K562 (cell line): ENCODE measurements at regions not wholly inside any gene's neighbourhood (a gene's known extent, or its start where the extent isn't known, plus 50 kb on each side); places are given as distances from the start of the nearest gene placed in this dataset.

Experiments
- ATAC-seq: fragments of 200-7000 bp; cut with Tn5 transposase; 3 replicates; pipeline ENCODE4 v1.9.1; 2020; ENCODE audit warnings: moderate library complexity
- BruUV-seq: library from RNA; stranded (reverse); fragments of 400-500 nt; replicated peaks from 2 replicates; lab custom pipeline; 2021; lab: Mats Ljungman, UMichigan
- CTCF ChIA-PET: fragments of 300-600 bp; formaldehyde crosslinking; extraction: SDS; loops from one replicate; lab custom pipeline; 2021; ENCODE audit warnings: low intra/inter-chr PET ratio; lab: Yijun Ruan, JAX
- POLR2A ChIA-PET: fragments of 300-600, 350-650 bp; sonication (Branson Sonifier 250); formaldehyde crosslinking; extraction: SDS; loops from one replicate; lab custom pipeline; 2021; ENCODE audit warnings: antibody characterized with exemption, inconsistent platforms; lab: Yijun Ruan, JAX
- DNase-seq, 4 experiments: peaks; one replicate each; pipeline versions ENCODE4 v3.0.0 to v3.0.0-alpha.2; 2011 to 2018; ENCODE audit warnings: low spot score in 3 of 4, mixed read lengths in 3 of 4; ENCODE audit errors: extremely low read depth in 1 of 4
- FAIRE-seq: peaks from 2 replicates; lab custom pipeline; 2011; peaks lifted over from hg19 to GRCh38; lab: Jason Lieb, UNC
- H2AFZ ChIP-seq: 2 replicates; pipeline ENCODE4 v1.6.0; 2011; ENCODE audit warnings: low read depth, low read length, control low read depth, inconsistent platforms
- H3K27ac ChIP-seq: fragments of 200-600 bp; 3 replicates; pipeline ENCODE4 v1.8.0; 2011; ENCODE audit warnings: low read depth, mild to moderate bottlenecking, control low read depth, inconsistent platforms, low read length, moderate library complexity, mixed read lengths; ENCODE audit errors: extremely low read depth
- H3K27me3 ChIP-seq, 2 experiments: fragments of 300-600 bp in 1 of 2; 2 replicates in 1 of 2; 3 replicates in 1 of 2; pipeline versions ENCODE4 v1.6.0 to v1.8.0; 2011; ENCODE audit warnings: inconsistent platforms in 2 of 2, low read length in 2 of 2, mild to moderate bottlenecking in 1 of 2, mixed read lengths in 1 of 2, moderate library complexity in 1 of 2; ENCODE audit not compliant: control insufficient read depth in 2 of 2, insufficient read depth in 2 of 2
- H3K36me3 ChIP-seq: fragments of 300-600 bp; 3 replicates; pipeline ENCODE4 v1.8.0; 2011; ENCODE audit warnings: mild to moderate bottlenecking, low read length, inconsistent platforms; ENCODE audit not compliant: control insufficient read depth, insufficient read depth
- H3K4me1 ChIP-seq, 2 experiments: fragments of 200-600 bp in 1 of 2; replicated peaks in 1 of 2; 2 replicates in 1 of 2; 3 replicates in 1 of 2; pipeline versions ENCODE4 v1.5.1 to v1.8.0; 2011; ENCODE audit warnings: inconsistent platforms in 2 of 2, low read length in 2 of 2, mild to moderate bottlenecking in 1 of 2, mixed read lengths in 1 of 2, moderate library complexity in 1 of 2; ENCODE audit not compliant: control insufficient read depth in 2 of 2, insufficient read depth in 2 of 2
- H3K4me2 ChIP-seq: 2 replicates; pipeline ENCODE4 v1.6.1; 2011; ENCODE audit warnings: low read length, control low read depth, inconsistent platforms, mixed read lengths; ENCODE audit not compliant: insufficient read depth
- H3K4me3 ChIP-seq: fragments of 200-600 bp; sonication (generic), shearing (Covaris generic); 2 replicates; pipeline ENCODE4 v1.5.1; 2016; ENCODE audit warnings: control low read depth, inconsistent platforms
- H3K79me2 ChIP-seq: fragments of 200-600 bp; 3 replicates; pipeline ENCODE4 v1.8.0; 2011; ENCODE audit warnings: low read length, inconsistent platforms; ENCODE audit not compliant: control insufficient read depth, insufficient read depth
- H3K9ac ChIP-seq, 2 experiments: 2 replicates each; pipeline versions ENCODE4 v1.6.0 to v1.6.1; 2011; ENCODE audit warnings: low read depth in 2 of 2, low read length in 2 of 2, control low read depth in 1 of 2, inconsistent platforms in 1 of 2, mild to moderate bottlenecking in 1 of 2, mixed read lengths in 1 of 2; ENCODE audit not compliant: insufficient read depth in 1 of 2
- H3K9me1 ChIP-seq: one replicate; pipeline ENCODE4 v1.6.0; 2011; ENCODE audit warnings: inconsistent platforms, mild to moderate bottlenecking, low read length, moderate library complexity; ENCODE audit not compliant: control insufficient read depth, insufficient read depth
- H3K9me3 ChIP-seq: replicated peaks from 2 replicates; pipeline ENCODE4 v1.5.1; 2011; ENCODE audit warnings: low read depth, low read length, inconsistent platforms; ENCODE audit not compliant: control insufficient read depth, insufficient read depth
- H4K20me1 ChIP-seq: replicated peaks from 2 replicates; pipeline ENCODE4 v1.6.1; 2011; ENCODE audit warnings: low read length, inconsistent platforms, mixed read lengths; ENCODE audit not compliant: control insufficient read depth, insufficient read depth
- ARID3A ChIP-seq: IDR thresholded peaks from 2 replicates; pipeline ENCODE4 v1.6.1; 2012; ENCODE audit warnings: low read depth, low read length, improper control_type of control experiment, borderline replicate concordance
- KLF10 ChIP-seq: fragments of 250-450 bp; sonication (Bioruptor Pico); IDR thresholded peaks from 2 replicates; pipeline ENCODE4 v1.6.1; 2021; ENCODE audit warnings: matching md5 sums
- MBD2 ChIP-seq: sonication (generic); IDR thresholded peaks from 2 replicates; pipeline ENCODE4 v1.6.1; 2016; ENCODE audit warnings: low read depth, borderline replicate concordance
- POLR3G ChIP-seq: IDR thresholded peaks from 2 replicates; pipeline ENCODE4 v1.6.1; 2011; ENCODE audit not compliant: insufficient read length, insufficient replicate concordance; ENCODE audit errors: extremely low read depth
- ZBTB2 ChIP-seq: fragments of 450-650 bp; IDR thresholded peaks from 2 replicates; pipeline ENCODE4 v1.6.1; 2016; ENCODE audit warnings: antibody characterized with exemption
- ZBTB49 ChIP-seq: sonication (generic); formaldehyde crosslinking; IDR thresholded peaks from 2 replicates; pipeline ENCODE4 v1.8.0; 2022; ENCODE audit warnings: missing genetic modification reagents, mild to moderate bottlenecking, borderline replicate concordance
- ZNF140 ChIP-seq: fragments of 250-450 bp; sonication (Bioruptor Pico); IDR thresholded peaks from 2 replicates; pipeline ENCODE4 v1.8.0; 2021; ENCODE audit warnings: moderate library complexity, mild to moderate bottlenecking, inconsistent platforms
- ZNF3 ChIP-seq: fragments of 250-450 bp; sonication (Bioruptor Pico); IDR thresholded peaks from 2 replicates; pipeline ENCODE4 v1.5.0; 2021; ENCODE audit warnings: mild to moderate bottlenecking, moderate library complexity
- ZNF398 ChIP-seq: fragments of 250-450 bp; sonication (Bioruptor Pico); IDR thresholded peaks from 2 replicates; pipeline ENCODE4 v1.8.0; 2021; ENCODE audit warnings: moderate library complexity, mild to moderate bottlenecking, inconsistent platforms
- ZNF445 ChIP-seq: fragments of 250-450 bp; sonication (Bioruptor Pico); IDR thresholded peaks from 2 replicates; pipeline ENCODE4 v1.4.0; 2020; ENCODE audit warnings: low read depth, mild to moderate bottlenecking, moderate library complexity
- ZNF780A ChIP-seq: fragments of 250-450 bp; sonication (Bioruptor Pico); IDR thresholded peaks from 2 replicates; pipeline ENCODE4 v1.5.0; 2021; ENCODE audit warnings: mild to moderate bottlenecking
- ZSCAN29 ChIP-seq: fragments of 450-650 bp; IDR thresholded peaks from 2 replicates; pipeline ENCODE4 v1.6.1; 2017
- WGBS: fragments of 100-300 bp; shearing (Covaris generic); methylation state at CpG from one replicate; pipeline ENCODE4 v1.1.6; 2016; ENCODE audit warnings: low coverage, mixed read lengths; ENCODE audit not compliant: insufficient coverage; ENCODE audit errors: missing lambda C conversion rate; 5-methylcytosine and 5-hydroxymethylcytosine counted together
- in situ Hi-C: fragments of 300-500 bp; cut with MboI; formaldehyde crosslinking; loops from 4 replicates; pipeline ENCODE4 v1.15.0; 2018; ENCODE audit warnings: inconsistent platforms, mixed read lengths
- intact Hi-C: fragments of 100-400 bp; cut with micrococcal nuclease; formaldehyde crosslinking; loops from 2 replicates; pipeline ENCODE4 v1.14.2; 2022

- TF ChIP-seq POLR3G (no peak), ARID3A (no peak), ZNF398 (CRISPR knock-in tag) (no peak)
These were observed 681.6 kb upstream of the SEMA6D start (continued) for GRCh38 chr15:47035475-47036406.

- in situ Hi-C loops, result no loop called here
- Histone ChIP-seq H3K79me2 (no peaks in the 10 kb centered on the region), H3K36me3 (no peaks in the 10 kb centered on the region), H3K4me1 (no peaks in the 10 kb centered on the region), H3K9ac (no peak overlapping the region), H2AFZ (no peak overlapping the region), H4K20me1 (no peaks in the 10 kb centered on the region), H3K27me3 (no peaks in the 10 kb centered on the region), H3K27ac (no peak overlapping the region), H3K9me1 (no peaks in the 10 kb centered on the region), H3K9me3 (no peaks in the 10 kb centered on the region), H3K4me3 (no peak overlapping the region), H3K4me2 (no peak overlapping the region)
- 0% methylated on average over 1 of the region's 1 CpG for WGBS
- ATAC-seq (no peak), DNase-seq (no peak), FAIRE-seq (no peak)
- POLR2A ChIA-PET, result no interaction called here
- intact Hi-C loops, result no loop called here
- CTCF ChIA-PET, result no interaction called here
- no TSS peak for BruUV-seq
- TF ChIP-seq ZNF445 (CRISPR knock-in tag), result no peak
- no peak for TF ChIP-seq ZBTB49
- no peak for TF ChIP-seq KLF10 (CRISPR knock-in tag)
- no peak for TF ChIP-seq ZNF780A (CRISPR knock-in tag)
- TF ChIP-seq ZBTB2, result no peak
- no peak for TF ChIP-seq ZNF140
- no peak for TF ChIP-seq ZNF3 (CRISPR knock-in tag)
- TF ChIP-seq MBD2, result no peak
- TF ChIP-seq ZSCAN29, result no peak
These were observed 680.3 kb upstream of the SEMA6D start for GRCh38 chr15:47037003-47037402.
